ENCODE measurements at regions not wholly inside any gene's neighbourhood (a gene's known extent, or its start where the extent isn't known, plus 50 kb on each side); places are given as distances from the start of the nearest gene placed in this dataset.

DNA sequence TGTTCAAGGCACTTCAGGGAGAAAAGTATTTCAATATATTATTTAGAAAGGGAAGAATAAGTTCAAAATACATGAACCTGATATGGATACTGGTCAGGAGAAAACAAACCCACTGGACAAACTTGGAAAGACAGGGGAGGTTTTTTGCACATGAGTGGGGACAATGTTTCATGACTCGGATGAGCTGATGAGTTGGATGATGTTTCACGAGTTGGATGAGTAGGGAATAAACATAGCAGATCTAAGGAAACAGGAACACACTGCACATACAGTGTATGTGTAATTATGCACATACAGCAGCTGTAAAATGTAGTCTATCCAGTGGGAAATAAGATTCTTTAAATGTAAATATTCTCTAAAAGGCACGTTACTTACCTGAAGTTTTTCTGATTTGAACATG lies 682.9 kb upstream of the ADAMTS5 start:
- no peak for TF ChIP-seq EP300 (IDR thresholded peaks at IDR 0.05; ENCODE audit: borderline replicate concordance)
- no peak for TF ChIP-seq ZBTB7A (IDR thresholded peaks at IDR 0.05; ENCODE audit: low read depth)
- TF ChIP-seq NFIC (IDR thresholded peaks at IDR 0.05), result no peak
- TF ChIP-seq FOXM1 (IDR thresholded peaks at IDR 0.05; ENCODE audit: borderline replicate concordance, low read depth), result no peak
- TF ChIP-seq EGR1 (IDR thresholded peaks at IDR 0.05), result no peak
- TF ChIP-seq, protein P1, sequence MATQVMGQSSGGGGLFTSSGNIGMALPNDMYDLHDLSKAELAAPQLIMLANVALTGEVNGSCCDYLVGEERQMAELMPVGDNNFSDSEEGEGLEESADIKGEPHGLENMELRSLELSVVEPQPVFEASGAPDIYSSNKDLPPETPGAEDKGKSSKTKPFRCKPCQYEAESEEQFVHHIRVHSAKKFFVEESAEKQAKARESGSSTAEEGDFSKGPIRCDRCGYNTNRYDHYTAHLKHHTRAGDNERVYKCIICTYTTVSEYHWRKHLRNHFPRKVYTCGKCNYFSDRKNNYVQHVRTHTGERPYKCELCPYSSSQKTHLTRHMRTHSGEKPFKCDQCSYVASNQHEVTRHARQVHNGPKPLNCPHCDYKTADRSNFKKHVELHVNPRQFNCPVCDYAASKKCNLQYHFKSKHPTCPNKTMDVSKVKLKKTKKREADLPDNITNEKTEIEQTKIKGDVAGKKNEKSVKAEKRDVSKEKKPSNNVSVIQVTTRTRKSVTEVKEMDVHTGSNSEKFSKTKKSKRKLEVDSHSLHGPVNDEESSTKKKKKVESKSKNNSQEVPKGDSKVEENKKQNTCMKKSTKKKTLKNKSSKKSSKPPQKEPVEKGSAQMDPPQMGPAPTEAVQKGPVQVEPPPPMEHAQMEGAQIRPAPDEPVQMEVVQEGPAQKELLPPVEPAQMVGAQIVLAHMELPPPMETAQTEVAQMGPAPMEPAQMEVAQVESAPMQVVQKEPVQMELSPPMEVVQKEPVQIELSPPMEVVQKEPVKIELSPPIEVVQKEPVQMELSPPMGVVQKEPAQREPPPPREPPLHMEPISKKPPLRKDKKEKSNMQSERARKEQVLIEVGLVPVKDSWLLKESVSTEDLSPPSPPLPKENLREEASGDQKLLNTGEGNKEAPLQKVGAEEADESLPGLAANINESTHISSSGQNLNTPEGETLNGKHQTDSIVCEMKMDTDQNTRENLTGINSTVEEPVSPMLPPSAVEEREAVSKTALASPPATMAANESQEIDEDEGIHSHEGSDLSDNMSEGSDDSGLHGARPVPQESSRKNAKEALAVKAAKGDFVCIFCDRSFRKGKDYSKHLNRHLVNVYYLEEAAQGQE (IDR thresholded peaks at IDR 0.05; ENCODE audit: low read depth), result no peak
- TF ChIP-seq YY1 (IDR thresholded peaks at IDR 0.05; ENCODE audit: low read depth), result no peak
- no peak for TF ChIP-seq CEBPB (IDR thresholded peaks at IDR 0.05)
- no peak for TF ChIP-seq TEAD4 (IDR thresholded peaks at IDR 0.05)
- TF ChIP-seq, protein P2, sequence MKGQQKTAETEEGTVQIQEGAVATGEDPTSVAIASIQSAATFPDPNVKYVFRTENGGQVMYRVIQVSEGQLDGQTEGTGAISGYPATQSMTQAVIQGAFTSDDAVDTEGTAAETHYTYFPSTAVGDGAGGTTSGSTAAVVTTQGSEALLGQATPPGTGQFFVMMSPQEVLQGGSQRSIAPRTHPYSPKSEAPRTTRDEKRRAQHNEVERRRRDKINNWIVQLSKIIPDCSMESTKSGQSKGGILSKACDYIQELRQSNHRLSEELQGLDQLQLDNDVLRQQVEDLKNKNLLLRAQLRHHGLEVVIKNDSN (IDR thresholded peaks at IDR 0.05), result no peak
- TF ChIP-seq MAX (IDR thresholded peaks at IDR 0.05), result no peak

Measured in Ishikawa (cell line).